GM12873 (cell line): ENCODE measurements at regions not wholly inside any gene's neighbourhood (a gene's known extent, or its start where the extent isn't known, plus 50 kb on each side); places are given as distances from the start of the nearest gene placed in this dataset.

Source experiments
- TF ChIP-seq, protein P1 (sequence below): IDR thresholded peaks from 2 replicates; pipeline ENCODE4 v1.5.1; 2012; ENCODE audit warnings: low read depth, mild to moderate bottlenecking, moderate library complexity, low read length, control low read depth; ENCODE audit not compliant: insufficient read depth; ENCODE audit errors: missing control alignments

DNA sequence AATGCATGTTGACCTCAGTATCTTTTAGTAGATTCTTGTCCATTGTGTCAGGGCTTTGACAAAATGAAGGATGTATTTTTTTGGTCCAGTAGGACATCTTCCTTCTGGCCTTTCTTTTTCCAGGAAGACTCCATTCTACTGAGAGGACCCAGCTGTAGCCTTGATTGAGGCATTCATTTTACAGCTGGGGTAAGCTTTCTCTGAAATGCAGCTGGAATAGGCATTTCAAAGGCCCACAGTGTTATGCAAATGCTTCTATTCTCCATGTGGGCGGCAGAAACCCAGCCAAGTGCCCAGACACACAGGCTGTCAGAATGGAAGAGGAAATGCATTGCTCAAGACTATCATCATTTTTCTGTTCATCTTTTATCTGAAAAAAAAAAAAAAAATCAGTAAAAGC lies 629.0 kb upstream of the CDH8 start:
- TF ChIP-seq, protein P1, sequence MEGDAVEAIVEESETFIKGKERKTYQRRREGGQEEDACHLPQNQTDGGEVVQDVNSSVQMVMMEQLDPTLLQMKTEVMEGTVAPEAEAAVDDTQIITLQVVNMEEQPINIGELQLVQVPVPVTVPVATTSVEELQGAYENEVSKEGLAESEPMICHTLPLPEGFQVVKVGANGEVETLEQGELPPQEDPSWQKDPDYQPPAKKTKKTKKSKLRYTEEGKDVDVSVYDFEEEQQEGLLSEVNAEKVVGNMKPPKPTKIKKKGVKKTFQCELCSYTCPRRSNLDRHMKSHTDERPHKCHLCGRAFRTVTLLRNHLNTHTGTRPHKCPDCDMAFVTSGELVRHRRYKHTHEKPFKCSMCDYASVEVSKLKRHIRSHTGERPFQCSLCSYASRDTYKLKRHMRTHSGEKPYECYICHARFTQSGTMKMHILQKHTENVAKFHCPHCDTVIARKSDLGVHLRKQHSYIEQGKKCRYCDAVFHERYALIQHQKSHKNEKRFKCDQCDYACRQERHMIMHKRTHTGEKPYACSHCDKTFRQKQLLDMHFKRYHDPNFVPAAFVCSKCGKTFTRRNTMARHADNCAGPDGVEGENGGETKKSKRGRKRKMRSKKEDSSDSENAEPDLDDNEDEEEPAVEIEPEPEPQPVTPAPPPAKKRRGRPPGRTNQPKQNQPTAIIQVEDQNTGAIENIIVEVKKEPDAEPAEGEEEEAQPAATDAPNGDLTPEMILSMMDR, result no peak

DNA sequence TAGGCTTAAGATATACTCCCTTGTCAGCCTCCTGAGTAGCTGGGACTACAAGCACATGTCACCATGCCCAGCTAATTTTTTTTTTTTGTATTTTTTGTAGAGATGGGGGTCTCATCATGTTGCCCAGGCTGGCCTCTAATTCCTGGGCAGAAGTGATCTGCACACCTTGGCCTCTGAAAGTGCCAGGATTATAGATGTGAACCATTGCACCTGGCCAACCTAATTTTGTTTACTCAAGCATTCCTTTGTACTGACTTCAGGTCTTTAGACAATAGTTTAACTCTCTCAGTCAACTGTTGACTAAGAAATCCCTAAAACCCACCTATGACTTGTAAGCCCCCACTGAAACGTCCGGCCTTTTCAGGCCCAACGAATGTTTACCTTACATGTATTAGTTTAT lies 628.3 kb upstream of the CDH8 start:
- TF ChIP-seq, protein P1, result no peak

DNA sequence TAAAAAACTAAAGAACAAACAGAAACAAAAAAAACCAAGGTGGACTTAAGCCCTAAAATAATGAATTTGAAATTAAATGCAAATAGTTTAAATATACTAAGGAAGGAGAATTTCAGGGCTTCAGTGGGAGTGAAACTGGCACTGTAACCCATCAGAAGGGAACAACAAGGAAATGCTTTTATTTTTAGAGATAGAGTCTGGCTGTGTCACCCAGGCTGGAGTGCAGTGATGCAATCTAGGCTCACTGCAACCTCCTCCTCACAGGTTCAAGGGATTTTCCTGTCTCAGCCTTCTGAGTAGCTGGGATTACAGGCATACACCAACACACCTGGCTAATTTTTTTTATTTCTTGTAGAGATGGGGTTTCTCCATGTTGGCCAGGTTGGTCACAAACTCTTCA lies 625.2 kb upstream of the CDH8 start:
- TF ChIP-seq, protein P1, result no peak

DNA sequence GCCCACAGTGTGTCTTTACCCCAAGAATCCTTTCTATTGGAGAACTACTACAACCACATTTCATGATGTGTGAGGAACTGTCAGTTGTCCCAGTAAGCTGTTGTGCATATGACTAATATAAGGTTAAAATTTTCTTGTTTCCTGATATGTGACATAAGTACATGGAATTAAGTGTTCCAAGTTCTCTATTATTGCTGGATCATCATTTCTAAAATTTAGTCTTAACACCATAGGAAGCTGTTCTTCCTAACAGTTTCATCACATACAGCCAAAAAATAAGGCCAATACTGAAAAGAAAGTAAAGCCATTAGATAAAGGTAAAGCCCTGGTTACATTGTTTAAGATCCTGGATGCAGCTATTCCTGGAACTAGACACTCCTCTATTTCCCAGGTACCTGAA lies 620.9 kb upstream of the CDH8 start:
- TF ChIP-seq, protein P1, result no peak

DNA sequence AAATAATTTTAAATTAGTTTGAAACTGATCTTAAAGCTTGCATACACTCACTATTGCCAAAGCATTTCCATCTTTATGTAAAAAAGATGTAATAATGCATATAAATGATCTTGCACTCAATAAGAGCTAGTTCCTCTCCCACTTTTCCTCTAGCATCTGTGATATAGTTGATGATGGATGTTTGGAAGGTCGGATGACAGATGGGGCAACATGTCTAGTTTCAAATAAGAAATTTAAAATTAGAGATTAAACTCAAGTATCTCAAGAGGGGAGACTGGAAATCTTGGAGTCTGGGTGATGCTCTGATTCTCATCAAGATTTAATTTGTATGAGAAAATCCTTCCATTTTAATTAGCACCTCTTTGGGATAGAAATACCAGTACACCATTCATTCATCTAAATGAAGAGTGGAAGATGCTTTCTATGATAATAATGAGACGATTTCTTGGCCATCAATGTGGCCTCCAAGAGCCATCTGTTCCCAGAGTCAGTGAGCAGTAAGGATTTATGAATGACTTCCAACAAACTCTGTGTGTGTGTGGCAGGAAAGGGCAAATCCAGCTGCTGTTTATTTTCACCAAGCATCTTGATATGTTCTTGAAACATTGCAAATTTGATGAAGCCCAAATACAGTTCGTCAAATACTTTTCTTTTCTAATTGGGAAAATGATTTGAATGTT lies 616.3 kb upstream of the CDH8 start:
- TF ChIP-seq, protein P1, result no peak

DNA sequence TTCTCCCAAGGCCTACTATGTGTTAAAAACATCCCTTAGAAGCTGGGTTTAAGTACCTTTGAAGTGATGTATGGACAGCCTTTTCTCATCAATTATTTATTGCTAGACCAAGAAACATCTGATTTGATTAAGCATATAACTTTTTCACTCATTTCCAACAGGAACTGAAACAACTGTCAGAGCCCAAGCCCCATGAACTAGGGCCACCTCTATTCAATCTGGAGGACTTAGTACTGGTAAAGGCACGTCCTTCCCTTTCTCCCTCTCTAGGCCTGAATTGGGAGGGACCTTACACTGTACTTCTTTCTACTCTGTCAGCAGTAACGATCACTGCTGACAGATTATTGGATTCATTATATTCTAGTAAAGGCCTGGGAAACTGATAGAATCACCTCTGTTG lies 612.0 kb upstream of the CDH8 start:
- TF ChIP-seq, protein P1, result no peak

DNA sequence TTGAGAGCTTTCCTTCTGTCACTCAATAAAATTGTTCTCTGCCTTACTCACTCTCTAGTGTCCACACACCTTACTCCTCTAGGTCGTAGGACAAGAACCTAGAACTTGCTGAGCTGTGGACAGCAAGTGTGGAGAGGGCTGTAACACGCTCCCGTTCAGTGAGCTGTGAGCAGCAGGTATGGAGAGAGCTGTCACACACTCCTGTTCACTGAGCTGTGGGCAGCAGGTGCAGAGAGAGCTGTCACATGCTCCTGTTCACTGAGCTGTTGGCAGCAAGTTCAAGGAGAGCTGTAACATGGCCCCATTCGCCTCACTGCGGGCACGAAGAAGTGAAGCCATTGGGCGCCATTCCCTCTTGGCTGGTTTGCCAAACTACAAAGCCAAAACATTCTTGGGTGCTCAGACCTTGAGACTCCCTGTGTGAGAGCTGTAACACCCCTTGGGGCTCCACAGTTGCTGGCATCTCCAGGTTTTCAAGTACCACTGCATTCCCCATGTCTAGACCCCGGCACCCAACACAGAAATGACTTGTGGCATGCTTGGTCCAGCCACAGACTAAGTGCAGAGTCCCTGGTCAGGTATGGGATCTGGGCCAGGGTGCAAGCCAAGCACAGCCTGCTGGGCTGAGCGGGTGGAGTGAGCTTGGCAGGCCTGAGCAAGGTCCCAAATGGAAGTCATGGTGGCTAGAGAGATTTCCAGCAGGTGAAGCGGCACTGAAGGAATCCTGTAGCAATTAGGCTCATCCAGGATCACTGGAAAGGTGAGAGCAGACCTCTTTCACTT lies 608.0 kb upstream of the CDH8 start:
- TF ChIP-seq, protein P1, result no peak
